Chondrocyte (in vitro differentiated cells): ENCODE measurements at regions not wholly inside any gene's neighbourhood (a gene's known extent, or its start where the extent isn't known, plus 50 kb on each side); places are given as distances from the start of the nearest gene placed in this dataset.

Experiments used
- DNase-seq: peaks from one replicate; pipeline ENCODE4 v3.0.0; 2021; ENCODE audit warnings: mixed read lengths, low spot score
- H3K27ac Mint-ChIP-seq: one replicate; pipeline ENCODE4 v1.8.0; 2021; ENCODE audit warnings: mild to moderate bottlenecking, moderate library complexity, mixed read lengths; ENCODE audit not compliant: unreplicated experiment
- H3K27me3 Mint-ChIP-seq: 2 replicates; pipeline ENCODE4 v1.8.0; 2021; ENCODE audit warnings: low read depth, mixed read lengths
- H3K36me3 Mint-ChIP-seq: 2 replicates; pipeline ENCODE4 v1.8.0; 2021; ENCODE audit warnings: low read depth, mixed read lengths
- H3K4me1 Mint-ChIP-seq: 2 replicates; pipeline ENCODE4 v1.8.0; 2021; ENCODE audit warnings: low read depth, mild to moderate bottlenecking, mixed read lengths
- H3K4me3 Mint-ChIP-seq: one replicate; pipeline ENCODE4 v1.8.0; 2021; ENCODE audit warnings: mild to moderate bottlenecking, moderate library complexity, mixed read lengths; ENCODE audit not compliant: unreplicated experiment
- H3K9me3 Mint-ChIP-seq: 2 replicates; pipeline ENCODE4 v1.8.0; 2021; ENCODE audit warnings: low read depth, mixed read lengths
- CTCF ChIP-seq: fragments of 200-600 bp; sonication (generic); IDR thresholded peaks from 2 replicates; pipeline ENCODE4 v1.5.0; 2021; ENCODE audit warnings: antibody characterized with exemption, mild to moderate bottlenecking, moderate library complexity

DNA sequence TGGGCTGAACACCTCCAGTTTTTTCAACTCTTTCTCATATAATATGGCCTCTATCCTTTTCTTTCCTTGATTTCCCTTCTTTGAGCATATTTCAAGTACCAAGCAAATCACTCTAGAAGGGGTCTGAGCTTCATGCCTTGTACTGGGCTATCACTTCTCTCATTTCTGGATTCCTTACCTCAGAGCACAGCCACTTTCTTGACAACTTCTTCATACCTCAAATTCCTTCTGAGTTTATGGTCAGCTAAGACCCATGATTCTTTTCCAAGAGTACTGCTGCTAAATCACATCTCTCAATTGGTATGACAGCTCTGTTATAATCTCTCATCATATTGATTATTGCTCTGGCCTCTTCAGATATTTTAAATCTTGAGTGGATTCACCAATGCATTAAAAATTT is 224.8 kb upstream of the ZBED5 start:
- Mint-ChIP-seq H3K27ac (no peak overlapping the region), H3K4me1 (peaks cover 23% of the 10 kb centered on the region), H3K36me3 (no peaks in the 10 kb centered on the region), H3K4me3 (no peak overlapping the region), H3K9me3 (no peaks in the 10 kb centered on the region), H3K27me3 (peaks cover 16% of the 10 kb centered on the region)
- no peak for TF ChIP-seq CTCF
- no peak for DNase-seq

DNA sequence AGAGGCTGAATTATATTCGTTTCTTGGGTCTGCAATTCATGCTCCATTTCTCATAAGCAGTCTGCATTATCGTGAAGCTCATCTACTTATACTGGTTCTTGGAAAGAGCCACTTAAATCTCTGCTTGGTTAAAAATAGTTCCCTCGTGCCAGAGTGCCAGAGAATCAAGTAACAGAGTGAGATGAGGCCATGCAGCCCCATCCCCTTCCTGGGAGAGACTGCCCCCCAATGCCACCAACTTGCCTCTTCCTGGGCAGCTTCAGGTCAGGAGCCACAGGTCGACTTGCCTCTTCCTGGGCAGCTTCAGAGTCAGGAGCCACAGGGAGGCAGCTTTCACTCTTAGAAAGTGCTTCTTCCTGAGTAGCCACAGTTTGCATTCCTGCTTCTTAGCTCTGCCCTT is 223.9 kb upstream of the ZBED5 start:
- Mint-ChIP-seq H3K27me3 (peaks cover 16% of the 10 kb centered on the region), H3K27ac (peak overlapping the region; percentile 42), H3K4me1 (peaks cover 23% of the 10 kb centered on the region), H3K9me3 (no peaks in the 10 kb centered on the region), H3K36me3 (no peaks in the 10 kb centered on the region), H3K4me3 (no peak overlapping the region)
- DNase-seq, result no peak
- TF ChIP-seq CTCF, result peak; percentile 24

- Mint-ChIP-seq H3K9me3 (no peaks in the 10 kb centered on the region), H3K4me1 (peaks cover 23% of the 10 kb centered on the region), H3K27me3 (peaks cover 17% of the 10 kb centered on the region), H3K27ac (no peak overlapping the region), H3K4me3 (no peak overlapping the region), H3K36me3 (no peaks in the 10 kb centered on the region)
- no peak for TF ChIP-seq CTCF
- DNase-seq, result no peak
These were observed 223.4 kb upstream of the ZBED5 start for GRCh38 chr11:11081288-11081687.

- no peaks in the 10 kb centered on the region for H3K36me3 Mint-ChIP-seq
- H3K4me1 Mint-ChIP-seq, result peaks cover 23% of the 10 kb centered on the region
- H3K4me3 Mint-ChIP-seq, result no peak overlapping the region
These were observed 220.7 kb upstream of the ZBED5 start for GRCh38 chr11:11078344-11079086.

DNA sequence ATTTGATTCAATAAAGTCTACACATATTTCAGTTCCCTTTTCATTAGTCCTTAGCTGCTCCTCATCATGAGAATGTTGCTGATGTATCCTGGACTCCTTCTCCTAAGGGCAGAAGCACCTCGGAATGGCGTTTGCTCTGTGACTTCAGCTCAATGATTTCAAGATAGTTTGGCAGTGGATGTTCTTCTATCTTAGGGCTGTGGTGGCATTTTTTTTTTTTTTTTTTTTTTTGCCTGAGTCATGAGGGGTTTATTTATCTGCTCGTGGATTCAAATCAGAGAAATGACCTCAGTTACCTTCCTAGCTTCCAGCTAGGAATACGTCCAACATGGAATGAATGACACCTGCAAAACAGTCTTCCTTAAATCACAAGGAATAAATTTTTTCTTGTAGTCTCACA is 220.0 kb upstream of the ZBED5 start:
- H3K27me3 Mint-ChIP-seq, result peaks cover 21% of the 10 kb centered on the region
- H3K4me3 Mint-ChIP-seq, result no peak overlapping the region
- H3K36me3 Mint-ChIP-seq, result no peaks in the 10 kb centered on the region
- TF ChIP-seq CTCF, result no peak
- H3K4me1 Mint-ChIP-seq, result peaks cover 19% of the 10 kb centered on the region
- H3K27ac Mint-ChIP-seq, result no peak overlapping the region
- H3K9me3 Mint-ChIP-seq, result no peaks in the 10 kb centered on the region
- no peak for DNase-seq

More at GRCh38 chr11:11078344-11079086, 220.7 kb upstream of the ZBED5 start:
- no peak for DNase-seq
- peaks cover 21% of the 10 kb centered on the region for H3K27me3 Mint-ChIP-seq
- H3K27ac Mint-ChIP-seq, result no peak overlapping the region
- H3K9me3 Mint-ChIP-seq, result no peaks in the 10 kb centered on the region
- TF ChIP-seq CTCF, result peak; percentile 54
